Peyer's patch (tissue), 4 donors: ENCODE measurements at regions not wholly inside any gene's neighbourhood (a gene's known extent, or its start where the extent isn't known, plus 50 kb on each side); places are given as distances from the start of the nearest gene placed in this dataset.
"Not testable (repeated sequence)": the region's sequence is repeated elsewhere in the genome, so short reads cannot be mapped to it uniquely, and the experiment has no call there.

Source experiments
- DNase-seq, 3 donors: peaks; one replicate each; pipeline ENCODE4 v3.0.0-alpha.2; 2017 to 2019
- H3K27ac ChIP-seq, 4 donors: fragments of 200-600 bp; sonication (generic); one replicate each; pipeline ENCODE4 v1.5.1; 2016 to 2019
- H3K27me3 ChIP-seq, 2 donors: fragments of 200-600 bp; sonication (generic); one replicate each; pipeline ENCODE4 v1.5.1; 2019
- H3K36me3 ChIP-seq, 3 donors: fragments of 200-600 bp; sonication (generic); one replicate each; pipeline ENCODE4 v1.5.1; 2016 to 2019
- H3K4me1 ChIP-seq, 4 donors: fragments of 200-600 bp; sonication (generic); one replicate each; pipeline ENCODE4 v1.5.1; 2016 to 2019
- H3K4me3 ChIP-seq, 4 donors: fragments of 200-600 bp; sonication (generic); 1 replicate in 3 of 4; 2 replicates in 1 of 4; pipeline ENCODE4 v1.5.1; 2016 to 2019; ENCODE audit warnings: mild to moderate bottlenecking in 1 of 4
- H3K9me3 ChIP-seq, 4 donors: fragments of 200-600 bp; sonication (generic); one replicate each; pipeline ENCODE4 v1.5.1; 2016 to 2019; ENCODE audit warnings: mild to moderate bottlenecking in 1 of 4
- POLR2A ChIP-seq, 2 donors: fragments of 450-650 bp; IDR thresholded peaks; one replicate each; pipeline ENCODE4 v1.5.1; 2017; ENCODE audit warnings: antibody characterized with exemption in 2 of 2, mild to moderate bottlenecking in 2 of 2, moderate library complexity in 2 of 2
- TF ChIP-seq, protein P1 (sequence below), 6 experiments: fragments of 450-650 bp in 4 of 6; fragments of 200-600 bp in 2 of 6; sonication (generic) in 1 of 6; IDR thresholded peaks; one replicate each; pipeline ENCODE4 v1.5.1; 2017 to 2019; ENCODE audit warnings: antibody characterized with exemption in 6 of 6, mild to moderate bottlenecking in 3 of 6, moderate library complexity in 1 of 6

DNA sequence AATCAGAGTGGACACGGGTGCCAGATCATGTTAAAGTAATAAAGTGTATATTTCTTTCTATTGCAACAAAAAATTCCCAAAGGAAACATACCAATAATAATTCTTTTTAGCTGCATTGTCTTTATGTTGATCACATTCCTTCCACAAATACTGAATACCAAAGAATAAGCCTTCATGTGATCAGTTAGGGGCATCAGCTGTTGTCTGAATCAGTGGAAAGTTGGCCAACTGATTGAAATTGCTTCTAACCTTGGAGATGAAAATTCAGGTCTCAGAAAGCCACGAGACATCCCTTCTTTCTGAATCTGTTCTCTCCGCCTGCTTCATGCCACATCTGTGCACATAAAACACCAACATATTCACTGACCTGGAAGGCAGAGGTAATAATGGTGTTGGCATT, 785.2 kb downstream of the KCNA4 start:
- Histone ChIP-seq H3K9me3 (no peaks in the 10 kb centered on the region), H3K36me3 (no peaks in the 10 kb centered on the region), H3K27ac (no peak overlapping the region), H3K4me1 (no peaks in the 10 kb centered on the region), H3K27me3 (no peaks in the 10 kb centered on the region), H3K4me3 (no peak overlapping the region)
- DNase-seq = no peak
- TF ChIP-seq, protein P1, sequence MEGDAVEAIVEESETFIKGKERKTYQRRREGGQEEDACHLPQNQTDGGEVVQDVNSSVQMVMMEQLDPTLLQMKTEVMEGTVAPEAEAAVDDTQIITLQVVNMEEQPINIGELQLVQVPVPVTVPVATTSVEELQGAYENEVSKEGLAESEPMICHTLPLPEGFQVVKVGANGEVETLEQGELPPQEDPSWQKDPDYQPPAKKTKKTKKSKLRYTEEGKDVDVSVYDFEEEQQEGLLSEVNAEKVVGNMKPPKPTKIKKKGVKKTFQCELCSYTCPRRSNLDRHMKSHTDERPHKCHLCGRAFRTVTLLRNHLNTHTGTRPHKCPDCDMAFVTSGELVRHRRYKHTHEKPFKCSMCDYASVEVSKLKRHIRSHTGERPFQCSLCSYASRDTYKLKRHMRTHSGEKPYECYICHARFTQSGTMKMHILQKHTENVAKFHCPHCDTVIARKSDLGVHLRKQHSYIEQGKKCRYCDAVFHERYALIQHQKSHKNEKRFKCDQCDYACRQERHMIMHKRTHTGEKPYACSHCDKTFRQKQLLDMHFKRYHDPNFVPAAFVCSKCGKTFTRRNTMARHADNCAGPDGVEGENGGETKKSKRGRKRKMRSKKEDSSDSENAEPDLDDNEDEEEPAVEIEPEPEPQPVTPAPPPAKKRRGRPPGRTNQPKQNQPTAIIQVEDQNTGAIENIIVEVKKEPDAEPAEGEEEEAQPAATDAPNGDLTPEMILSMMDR (IDR thresholded peaks at IDR 0.05) = no peak
- TF ChIP-seq POLR2A (IDR thresholded peaks at IDR 0.05) = no peak

DNA sequence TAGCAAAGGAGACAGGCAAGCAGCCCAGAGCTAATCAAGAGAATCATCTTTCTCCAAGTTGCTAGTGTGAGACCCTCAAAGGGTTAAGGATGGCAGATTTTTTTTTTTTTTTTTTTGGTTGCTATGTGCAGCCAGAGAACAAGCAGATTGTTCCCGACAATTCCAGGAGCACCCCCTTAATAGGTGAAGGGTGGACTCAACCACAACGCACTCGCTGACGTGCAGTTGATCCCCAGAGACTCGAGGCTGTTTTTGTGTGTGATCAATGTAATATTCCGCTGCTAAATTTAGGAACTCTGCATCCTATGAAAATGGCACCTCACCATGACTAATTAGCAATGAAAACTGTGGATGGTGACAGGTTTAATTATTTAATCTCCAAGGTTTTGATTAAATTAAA, 789.0 kb downstream of the KCNA4 start:
- no peaks in the 10 kb centered on the region for H3K4me1 ChIP-seq
- no peak overlapping the region for H3K4me3 ChIP-seq
- H3K36me3 ChIP-seq = no peaks in the 10 kb centered on the region
- TF ChIP-seq, protein P1 (IDR thresholded peaks at IDR 0.05) = no peak
- no peak for DNase-seq
- H3K9me3 ChIP-seq = no peaks in the 10 kb centered on the region
- no peak overlapping the region for H3K27ac ChIP-seq
- no peaks in the 10 kb centered on the region for H3K27me3 ChIP-seq

DNA sequence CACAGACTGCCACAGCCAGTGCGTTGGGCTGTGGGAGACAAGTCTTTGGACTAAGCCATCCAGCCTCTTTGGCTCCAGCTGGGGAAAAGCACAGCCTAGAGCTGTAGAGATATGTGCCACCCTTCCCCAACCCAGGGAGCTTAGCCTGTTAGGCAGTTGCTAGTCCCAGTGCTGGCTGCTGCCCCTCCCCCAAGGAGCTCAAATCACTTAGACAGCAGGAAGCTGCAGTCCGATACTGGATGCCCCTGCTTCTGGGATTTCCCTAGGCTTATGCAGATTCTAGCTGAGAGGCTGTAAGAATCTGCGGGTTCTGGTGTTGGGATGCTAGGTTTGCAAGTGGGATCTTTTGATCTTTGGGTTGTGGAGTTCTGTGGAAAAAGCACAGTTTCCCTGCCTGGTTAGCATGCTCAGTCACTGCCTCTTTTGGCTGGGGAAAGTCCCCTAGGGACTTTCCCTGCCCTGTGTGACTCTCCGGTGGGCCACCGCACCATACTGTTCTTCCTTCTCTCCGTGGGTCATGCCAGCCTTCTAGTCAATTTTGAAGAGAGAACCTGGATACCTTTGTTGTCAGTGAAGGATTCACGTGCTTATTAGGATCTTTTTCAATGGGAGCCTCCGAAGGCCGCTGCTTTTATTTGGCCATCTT, 792.0 kb downstream of the KCNA4 start:
- Histone ChIP-seq H3K27me3 (no peaks in the 10 kb centered on the region), H3K4me3 (no peak overlapping the region), H3K36me3 (no peaks in the 10 kb centered on the region), H3K9me3 (no peaks in the 10 kb centered on the region), H3K27ac (no peak overlapping the region), H3K4me1 (no peaks in the 10 kb centered on the region)
- DNase-seq = no peak
- TF ChIP-seq, protein P1 (IDR thresholded peaks at IDR 0.05) = no peak
- no peak for TF ChIP-seq POLR2A (IDR thresholded peaks at IDR 0.05)

DNA sequence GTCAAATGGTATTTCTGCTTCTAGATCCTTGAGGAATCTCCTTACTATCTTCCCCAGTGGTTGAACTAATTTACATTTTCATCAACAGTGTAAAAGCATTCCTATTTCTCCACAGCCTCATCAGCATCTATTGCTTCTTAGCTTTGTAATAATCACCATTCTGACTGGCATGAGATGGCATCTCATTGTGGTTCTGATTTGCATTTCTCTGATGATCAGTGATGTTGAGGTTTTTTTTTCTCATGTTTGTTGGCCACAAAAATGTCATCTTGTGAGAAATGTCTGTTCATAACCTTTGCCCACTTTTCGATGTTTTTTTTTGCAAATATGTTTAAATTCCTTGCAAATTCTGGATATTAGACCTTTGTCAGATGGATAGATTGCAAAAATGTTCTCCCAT, 797.3 kb downstream of the KCNA4 start:
- not testable (repeated sequence) for H3K27me3 ChIP-seq, H3K4me1 ChIP-seq, H3K4me3 ChIP-seq, H3K9me3 ChIP-seq, H3K27ac ChIP-seq, H3K36me3 ChIP-seq, DNase-seq

DNA sequence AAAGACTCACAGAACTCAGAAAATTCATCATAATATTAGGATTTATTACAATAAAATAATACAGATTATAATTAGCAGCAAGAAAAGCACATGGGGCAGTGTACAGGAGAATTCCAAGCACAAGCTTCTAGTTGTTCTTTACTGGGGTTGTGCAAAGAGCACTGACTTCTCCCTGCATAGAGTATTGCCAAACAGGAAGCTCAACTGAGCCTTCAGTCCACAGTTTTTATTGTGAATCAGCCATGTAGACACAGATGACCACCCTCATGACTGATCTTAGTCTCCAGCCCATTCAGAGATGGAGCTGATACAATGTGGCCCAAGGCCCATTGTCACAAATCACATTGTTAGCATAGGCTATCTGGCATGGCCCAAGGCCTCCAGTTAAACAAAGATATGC, 798.9 kb downstream of the KCNA4 start:
- Histone ChIP-seq H3K9me3 (peaks cover 0 to 4% (median 0%) of the 10 kb centered on the region in 4 donors), H3K4me1 (no peaks in the 10 kb centered on the region), H3K27me3 (no peaks in the 10 kb centered on the region), H3K27ac (no peak overlapping the region), H3K36me3 (no peaks in the 10 kb centered on the region), H3K4me3 (no peak overlapping the region)
- no peak for TF ChIP-seq POLR2A (IDR thresholded peaks at IDR 0.05)
- TF ChIP-seq, protein P1 (IDR thresholded peaks at IDR 0.05) = no peak
- no peak for DNase-seq

DNA sequence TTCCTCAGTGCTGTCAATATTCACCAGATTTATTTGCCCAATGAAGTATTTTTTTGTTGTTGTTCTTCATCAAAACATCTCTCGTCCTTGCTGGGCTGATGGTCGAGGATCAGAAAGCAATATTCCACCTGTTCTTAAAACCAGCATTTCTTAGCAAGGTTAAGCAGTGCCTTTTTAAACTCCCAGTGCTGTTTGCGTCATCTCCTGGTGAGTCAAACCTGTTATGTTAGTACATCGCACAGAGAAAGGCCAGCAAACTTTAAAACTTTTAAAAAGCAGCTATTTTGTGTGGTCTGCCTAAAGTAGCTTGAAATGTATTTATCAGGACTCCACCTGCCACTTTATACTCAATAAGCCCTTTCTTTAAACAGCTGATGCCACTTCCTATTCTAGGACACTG, 802.0 kb downstream of the KCNA4 start:
- Histone ChIP-seq H3K36me3 (no peaks in the 10 kb centered on the region), H3K9me3 (peaks cover 0 to 4% (median 0%) of the 10 kb centered on the region in 4 donors), H3K4me1 (no peaks in the 10 kb centered on the region), H3K4me3 (no peak overlapping the region), H3K27me3 (no peaks in the 10 kb centered on the region), H3K27ac (no peak overlapping the region)
- DNase-seq = no peak
- TF ChIP-seq, protein P1 (IDR thresholded peaks at IDR 0.05) = no peak
- TF ChIP-seq POLR2A (IDR thresholded peaks at IDR 0.05) = no peak
